Cerebellar nuclear complex (tissue), 1 donor: ENCODE measurements at regions not wholly inside any gene's neighbourhood (a gene's known extent, or its start where the extent isn't known, plus 50 kb on each side); places are given as distances from the start of the nearest gene placed in this dataset.

Experiments
- DNase-seq, 2 experiments: peaks; one replicate each; lab custom pipeline; 2025; lab: John Stamatoyannopoulos, UW

DNA sequence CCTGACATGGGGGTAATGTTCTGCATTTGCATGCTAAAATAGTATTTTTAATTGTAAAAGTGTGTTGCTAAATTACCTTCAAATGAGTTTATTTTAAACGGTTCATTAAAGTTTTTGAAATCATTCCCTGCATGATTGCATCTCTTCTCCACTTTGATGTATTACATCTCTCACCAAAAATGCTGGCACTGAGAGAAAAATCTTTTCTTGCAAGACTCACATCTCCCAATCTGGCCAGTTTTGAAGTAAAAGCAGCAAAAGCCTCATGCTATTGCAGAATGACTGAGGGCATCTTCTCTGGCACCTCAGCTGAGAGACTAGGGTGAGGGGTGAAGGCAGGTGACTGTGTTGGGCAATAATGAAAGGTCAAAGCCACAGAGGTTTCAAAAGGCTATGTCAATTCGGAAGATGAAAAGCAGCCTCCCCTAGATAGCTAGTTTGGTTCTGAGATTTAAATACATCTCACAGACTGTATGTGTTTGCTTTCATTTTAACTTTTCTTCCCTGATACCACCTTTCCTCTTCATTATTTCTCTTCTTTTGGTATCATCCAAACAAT lies 292.2 kb upstream of the RAG2 start:
- DNase-seq: no peak

DNA sequence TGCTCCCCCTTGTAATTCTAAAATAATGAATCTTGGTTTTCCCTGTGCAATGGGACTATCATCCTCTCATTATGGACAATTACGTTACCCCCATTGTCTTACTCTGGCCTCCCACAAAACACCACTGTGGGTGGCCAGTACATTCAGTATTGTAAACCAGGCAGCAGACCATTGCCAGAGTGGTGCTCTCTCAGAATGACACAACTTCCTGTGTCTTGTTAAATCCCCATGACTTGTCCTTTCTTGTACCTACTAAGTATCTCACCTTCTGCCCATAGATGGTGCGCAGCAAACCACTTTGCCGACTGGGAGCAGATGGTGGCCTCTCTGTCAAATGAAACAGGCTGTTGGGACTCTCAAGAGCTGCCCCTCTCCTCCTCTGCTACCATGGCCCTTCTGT lies 287.1 kb upstream of the RAG2 start:
- DNase-seq: no peak

DNA sequence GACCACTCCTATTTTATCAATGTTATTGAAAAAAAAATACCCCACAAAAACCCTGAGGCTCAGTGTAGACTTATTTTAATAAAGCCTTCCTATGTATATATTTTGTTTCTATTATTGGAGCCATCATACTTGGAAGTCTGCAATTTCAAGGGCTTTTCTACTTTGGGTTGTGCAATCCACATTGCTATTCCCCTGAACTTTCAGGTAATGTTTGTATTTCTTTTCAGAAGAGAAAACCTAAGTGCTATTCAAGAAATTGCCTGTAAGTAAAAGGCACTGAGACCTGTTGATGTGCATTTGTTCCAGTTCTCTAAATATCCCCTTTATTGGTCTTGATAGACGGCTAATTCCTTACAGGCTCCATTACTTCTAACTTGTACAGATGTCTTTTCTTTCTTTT lies 280.7 kb upstream of the RAG2 start:
- no peak for DNase-seq

DNA sequence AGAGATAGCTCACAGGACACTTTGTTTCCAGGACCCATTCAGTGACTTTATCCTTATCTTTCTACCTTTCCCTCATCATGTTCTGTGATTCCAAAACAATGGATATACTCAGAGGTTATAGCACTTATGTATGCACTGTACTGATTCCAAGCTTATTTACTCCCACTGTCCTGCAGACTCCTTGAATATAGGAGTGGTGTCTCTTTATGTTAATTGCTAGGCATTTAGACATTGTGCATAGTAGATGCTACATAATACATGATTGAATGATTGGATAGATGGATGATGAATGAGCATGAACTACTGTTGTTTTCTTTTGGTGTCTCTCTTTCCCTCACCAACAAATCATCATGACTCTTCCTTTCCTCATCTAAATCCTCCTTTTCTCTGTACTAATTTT lies 279.1 kb upstream of the RAG2 start:
- DNase-seq: no peak

DNA sequence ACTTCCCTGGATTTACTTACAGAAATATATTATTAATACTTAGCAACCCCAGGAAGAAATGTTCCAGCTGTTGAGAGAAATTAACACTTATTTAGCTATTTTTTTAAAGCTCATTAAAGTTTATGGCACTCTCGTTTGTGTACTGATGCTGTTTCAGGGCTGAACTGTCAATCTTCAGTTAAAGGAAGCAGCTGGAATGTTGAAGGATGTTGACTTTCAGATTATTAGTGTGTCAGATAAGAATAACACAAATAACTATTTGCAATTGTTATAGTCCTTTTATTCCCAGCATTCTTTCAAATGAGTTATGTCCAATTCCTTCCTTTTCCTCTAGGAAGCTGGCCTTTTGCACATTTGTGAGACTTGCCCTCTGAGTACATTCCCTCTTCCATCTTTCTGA lies 278.2 kb upstream of the RAG2 start:
- no peak for DNase-seq

DNA sequence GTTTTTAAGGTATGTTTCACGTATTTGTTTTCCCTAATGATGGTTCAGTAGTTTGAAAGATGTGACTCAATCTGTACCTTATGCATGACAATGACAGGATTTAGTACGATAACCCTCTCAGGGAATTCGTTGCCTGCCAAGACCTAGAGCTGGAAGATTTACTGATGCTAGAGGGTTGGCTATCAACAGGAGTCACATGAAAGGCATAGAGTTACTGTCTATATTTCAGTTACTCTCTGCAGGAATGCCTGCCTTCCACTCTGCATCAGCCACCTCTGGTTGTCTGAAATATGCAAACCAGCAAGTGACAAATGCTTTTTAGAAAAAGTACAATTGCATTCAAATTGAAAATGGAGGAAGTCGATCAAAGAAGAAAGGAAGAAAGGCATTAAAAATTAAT lies 276.3 kb upstream of the RAG2 start:
- DNase-seq: no peak

DNA sequence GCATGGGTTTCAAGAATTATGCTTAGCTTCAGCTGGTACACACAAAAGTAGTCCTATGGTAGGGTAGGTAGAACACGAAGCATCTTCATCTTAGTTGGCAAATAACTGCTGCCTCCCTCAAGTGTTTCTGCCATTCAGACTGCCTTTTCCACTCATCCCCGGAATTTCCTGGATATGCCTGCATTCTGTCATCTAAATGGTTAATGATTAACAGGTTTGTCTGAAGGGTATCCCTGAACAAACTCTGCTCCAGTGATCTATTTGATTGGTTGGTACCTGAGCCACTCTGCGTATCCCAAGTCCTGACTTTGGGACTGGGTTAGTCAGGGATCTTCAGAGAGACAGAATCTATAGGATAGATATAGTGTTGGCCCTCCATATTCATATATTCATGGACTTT lies 272.3 kb upstream of the RAG2 start:
- no peak for DNase-seq

DNA sequence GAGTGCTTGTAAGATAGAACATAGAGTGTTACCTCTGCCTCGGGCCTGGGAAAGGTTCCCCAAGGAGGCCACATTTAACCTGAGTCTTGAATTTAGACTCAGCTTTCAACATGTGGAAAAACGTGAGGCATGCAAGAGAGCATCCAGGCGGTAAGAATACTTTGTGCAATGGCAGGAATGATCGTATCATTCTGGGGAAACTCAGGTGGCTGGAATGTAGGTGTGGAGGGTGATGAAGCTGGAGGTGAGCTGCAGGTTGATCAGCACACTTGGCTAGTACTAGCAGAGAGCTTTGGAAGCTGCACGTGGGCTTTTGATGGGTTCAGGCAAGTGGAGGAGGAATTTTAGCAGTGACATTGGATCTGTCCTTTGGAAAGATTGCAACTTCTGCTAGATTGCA lies 270.3 kb upstream of the RAG2 start:
- no peak for DNase-seq

DNA sequence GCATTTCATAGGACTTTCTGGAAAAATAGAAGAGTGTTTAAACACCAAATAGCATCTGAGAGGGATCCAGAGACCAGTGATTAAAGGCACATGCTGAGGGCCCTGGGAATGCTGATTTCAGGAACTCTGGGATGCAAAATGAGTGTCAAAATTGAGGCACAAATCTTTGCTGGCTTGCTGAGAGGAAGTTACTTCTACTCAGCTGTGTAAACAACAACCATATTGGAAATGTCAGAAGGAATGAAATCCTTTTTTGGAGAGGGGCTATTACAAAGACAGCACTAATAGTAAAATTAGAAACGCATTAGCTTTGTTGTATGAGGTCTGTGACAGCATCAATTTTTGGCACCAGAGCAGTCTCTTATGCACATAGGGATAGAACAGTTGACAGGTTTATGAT lies 267.8 kb upstream of the RAG2 start:
- DNase-seq: no peak

DNA sequence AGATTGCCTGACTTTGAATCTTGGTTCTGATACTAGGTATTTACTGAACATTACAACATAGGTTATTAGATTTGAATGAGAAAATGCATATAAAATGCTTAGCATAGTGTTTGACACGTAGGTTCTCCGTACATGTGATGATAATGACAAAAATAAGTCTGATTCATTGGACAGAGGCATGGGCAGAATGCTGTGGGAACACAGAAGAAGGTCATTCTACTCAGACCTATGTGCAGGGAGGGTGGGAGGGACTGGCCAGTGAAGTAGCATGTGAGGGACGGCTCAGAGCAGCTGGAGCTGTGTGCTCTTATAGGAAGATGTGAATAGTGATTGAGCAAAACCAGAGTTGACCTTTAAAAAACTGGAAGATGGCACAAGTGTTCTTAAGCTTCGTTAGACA lies 256.8 kb upstream of the RAG2 start:
- DNase-seq: no peak

DNA sequence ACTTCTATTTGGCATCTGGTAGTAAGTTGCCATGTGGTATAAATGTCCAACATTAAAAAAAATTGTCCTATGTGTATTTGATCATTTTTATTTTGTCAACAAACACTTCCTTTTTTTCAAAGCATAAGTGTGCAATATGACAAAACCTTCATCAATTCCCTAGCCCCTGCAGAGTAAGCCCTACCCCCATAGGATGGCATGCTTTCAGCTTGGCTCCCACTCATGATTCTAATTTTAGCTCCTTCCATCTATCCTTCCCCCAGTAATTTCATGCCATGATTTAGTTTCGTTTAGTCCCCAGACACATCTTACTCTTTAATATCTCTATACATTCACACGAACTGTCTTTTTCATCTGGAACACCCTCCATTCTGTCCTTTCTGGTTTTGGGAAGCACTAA lies 250.6 kb upstream of the RAG2 start:
- no peak for DNase-seq

DNA sequence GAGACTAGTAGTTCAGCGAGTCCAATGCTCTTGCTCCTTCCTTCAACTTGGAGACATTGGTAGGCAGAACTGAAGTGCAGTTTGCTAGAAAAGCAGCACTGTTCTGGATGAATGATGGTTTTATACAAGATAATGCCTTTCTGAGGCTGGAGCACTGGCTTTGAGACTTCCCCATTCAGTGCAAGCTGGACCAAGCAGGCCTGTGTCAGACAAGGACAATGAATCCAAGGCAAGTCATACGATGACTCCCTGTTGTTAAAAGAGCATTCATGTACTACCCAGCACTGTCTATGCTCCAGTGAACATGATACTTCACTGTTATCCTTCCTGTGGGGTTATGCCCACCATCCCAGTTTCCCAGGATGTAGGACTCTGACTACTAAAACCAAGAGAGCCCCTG lies 242.3 kb upstream of the RAG2 start:
- no peak for DNase-seq

DNA sequence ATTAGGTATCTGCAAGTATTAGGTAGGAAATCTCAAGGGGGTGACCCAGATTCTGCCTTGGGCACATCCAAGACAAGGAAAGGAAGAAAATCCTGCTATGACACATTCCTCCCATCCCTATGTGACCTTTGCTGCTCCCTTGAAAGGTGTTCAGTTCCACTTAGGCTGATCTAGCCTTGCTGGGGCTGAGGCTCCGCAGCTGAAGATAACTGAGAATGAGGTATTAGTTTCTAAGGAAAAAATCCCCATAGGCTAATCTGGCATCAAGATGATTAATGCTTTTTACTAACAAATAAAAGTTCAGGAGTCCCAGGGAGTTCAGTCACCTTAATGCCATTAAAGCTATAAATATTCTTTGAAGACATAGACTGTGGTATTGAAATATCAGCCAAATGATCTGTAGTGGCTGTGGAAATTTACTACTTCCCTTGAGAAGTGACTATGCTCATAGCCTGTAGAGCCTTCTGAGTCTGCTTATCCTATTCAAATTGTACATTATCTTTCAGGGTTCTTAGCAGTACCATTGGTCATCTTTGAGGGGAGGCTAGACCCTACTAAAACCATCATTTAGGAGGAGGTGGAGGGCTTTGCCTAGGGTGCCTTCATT lies 239.9 kb upstream of the RAG2 start:
- no peak for DNase-seq

DNA sequence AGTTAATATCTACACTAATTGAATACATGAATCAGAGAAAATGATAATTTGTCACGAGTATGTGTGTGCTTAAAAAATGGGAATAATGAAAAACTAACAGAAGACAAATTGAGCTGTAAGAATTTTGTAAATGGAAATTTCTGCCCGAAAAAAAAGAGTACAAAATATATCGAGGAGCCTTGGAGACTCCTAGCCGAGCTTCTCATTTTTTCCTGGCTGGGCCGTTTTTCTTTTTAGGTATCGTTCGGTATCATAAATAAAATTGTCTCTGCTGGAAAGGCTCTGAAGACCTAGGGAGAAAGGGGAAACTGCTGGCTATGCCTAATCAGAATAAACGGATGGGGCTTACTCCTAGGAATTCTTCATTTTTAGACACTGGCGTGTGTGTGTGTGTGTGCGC lies 227.2 kb upstream of the RAG2 start:
- DNase-seq: no peak

DNA sequence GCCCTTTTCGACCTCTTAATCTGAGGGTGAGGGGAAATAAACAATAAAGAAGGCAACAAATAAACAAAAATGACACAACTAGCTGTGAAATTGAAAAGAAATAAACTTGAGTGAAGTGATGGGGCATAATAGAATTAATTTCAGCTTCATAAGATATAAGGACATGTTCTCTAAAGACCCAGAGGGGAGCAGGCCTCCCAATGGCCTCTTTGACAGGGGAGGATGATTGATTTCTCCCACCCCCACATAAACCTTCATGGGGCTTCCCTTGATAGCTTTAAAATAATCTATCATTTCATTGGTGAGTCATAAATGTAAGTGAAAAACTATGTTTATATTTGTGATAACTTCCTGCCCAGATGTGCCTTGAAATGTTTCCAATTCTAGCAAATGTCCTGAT lies 226.3 kb upstream of the RAG2 start:
- no peak for DNase-seq

DNA sequence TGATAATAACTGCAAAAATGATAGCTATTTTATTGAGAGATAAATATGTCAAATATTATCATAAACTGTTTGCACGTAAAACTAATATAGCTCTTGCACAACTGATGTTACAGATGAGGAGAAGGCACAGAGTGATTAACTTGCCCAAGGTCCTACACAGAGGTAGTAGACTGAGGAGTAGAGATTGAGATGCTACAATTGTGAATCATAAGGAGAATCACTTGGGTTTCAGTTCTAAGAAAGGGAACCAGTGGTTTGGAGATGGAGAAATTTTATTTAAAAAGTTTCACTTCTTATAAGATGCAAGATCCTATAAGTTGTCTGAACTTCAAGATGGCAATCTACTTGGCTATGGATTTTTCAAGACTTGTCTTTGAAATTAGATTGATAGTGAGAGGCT lies 224.8 kb upstream of the RAG2 start:
- no peak for DNase-seq

DNA sequence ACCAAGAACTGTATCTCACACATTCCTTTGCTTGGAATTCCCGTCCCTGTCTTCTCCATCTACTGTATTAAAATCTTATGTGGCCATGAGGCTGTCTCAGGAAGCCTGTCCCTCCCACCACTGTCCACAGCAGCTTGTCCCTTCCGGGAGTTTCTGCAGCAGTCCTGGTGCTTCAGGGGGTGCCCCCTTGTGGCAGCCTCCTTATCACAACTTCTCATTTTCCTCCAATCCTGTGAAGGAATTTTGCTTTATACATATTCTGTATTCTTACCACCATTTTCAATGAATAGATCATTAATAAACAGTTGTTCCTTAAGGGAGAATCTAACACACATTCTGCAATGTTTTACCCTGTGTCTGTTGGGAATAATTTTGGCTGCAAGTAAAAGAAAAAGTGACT lies 220.4 kb upstream of the RAG2 start:
- DNase-seq: no peak

DNA sequence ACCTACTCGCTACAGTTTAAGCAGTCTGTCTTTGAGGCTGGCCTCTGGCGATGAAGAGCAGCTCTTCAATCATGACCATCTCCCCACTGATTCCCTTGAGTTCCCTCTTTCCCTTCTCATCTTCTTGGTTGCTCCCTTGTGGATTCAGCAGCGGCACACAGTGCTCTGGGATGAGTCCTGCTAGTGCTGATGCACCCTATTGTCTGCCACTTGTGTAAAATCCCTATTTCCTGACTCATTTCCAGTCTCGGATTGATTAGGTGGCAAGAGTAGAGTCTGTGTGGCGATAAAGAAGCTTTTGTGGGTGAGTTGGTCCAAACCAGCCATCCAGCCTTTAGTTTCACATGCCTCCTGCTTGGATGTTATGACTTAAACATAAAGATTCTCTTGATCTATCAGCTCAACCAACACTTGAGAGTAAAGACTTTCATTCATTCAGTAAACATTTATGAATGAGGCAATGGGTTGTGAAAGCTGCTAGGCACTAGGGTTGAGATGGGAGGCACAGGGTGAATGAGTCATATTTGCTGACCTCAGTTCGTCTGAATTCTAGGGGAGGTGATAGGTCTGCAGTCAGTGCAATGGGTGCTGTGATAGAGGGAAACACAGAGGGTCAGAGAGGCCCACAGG lies 219.4 kb upstream of the RAG2 start:
- DNase-seq: no peak

DNA sequence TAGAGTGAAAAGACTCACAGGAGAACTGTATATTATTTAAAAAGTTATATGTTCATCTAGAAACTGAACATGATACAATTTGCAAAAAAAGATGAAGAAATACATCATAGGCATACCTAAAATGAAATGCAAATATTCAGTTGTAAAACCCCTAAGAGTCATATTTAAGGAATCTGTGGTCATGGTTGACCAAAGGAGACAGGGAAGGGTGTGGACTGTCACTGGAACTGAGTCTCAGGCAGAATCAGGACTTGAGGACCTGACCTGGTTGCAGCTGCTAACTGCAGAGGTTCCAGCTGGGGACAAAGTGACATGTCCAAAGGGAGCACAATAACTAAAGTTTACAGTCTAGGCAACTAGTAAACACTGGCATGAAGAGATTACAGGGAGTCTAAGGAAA lies 211.3 kb upstream of the RAG2 start:
- no peak for DNase-seq

DNA sequence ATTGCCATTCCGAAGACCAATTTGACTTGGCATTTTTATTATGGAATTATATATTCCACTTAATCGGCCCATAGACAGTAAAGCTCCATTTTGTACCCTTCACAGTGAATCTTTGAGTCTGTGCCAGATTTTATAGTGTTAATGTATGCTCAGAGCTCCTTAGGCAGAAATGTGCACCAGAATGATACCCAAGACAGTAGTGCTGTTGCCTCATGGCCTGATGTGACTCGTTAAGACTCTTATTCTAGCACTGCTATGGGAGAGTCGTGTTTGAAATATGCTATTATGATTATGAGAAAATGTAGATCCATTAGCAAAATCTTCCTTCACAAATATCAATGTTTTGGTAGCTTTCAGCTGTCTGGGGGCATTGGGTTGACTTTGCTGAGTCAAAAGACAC lies 209.8 kb upstream of the RAG2 start:
- DNase-seq: no peak

DNA sequence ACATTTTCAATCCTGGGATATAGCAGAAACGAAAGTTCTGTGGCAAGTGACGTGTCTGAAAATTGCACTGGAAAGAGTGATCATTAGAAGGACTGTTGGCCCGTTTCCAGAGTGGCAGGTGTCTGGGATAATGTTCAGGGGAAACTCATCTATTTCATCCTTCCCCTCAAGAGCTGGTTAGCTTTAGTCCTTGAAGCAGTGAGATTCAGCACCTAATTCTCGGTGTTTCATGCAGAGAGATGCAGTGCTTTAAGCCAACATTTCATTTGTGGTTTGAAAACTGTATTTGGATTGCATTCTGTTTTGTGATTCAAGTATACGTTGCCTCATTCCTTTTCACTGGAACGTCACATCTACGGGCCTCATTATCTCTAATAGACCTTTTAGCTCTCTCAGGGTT lies 205.0 kb upstream of the RAG2 start:
- no peak for DNase-seq

DNA sequence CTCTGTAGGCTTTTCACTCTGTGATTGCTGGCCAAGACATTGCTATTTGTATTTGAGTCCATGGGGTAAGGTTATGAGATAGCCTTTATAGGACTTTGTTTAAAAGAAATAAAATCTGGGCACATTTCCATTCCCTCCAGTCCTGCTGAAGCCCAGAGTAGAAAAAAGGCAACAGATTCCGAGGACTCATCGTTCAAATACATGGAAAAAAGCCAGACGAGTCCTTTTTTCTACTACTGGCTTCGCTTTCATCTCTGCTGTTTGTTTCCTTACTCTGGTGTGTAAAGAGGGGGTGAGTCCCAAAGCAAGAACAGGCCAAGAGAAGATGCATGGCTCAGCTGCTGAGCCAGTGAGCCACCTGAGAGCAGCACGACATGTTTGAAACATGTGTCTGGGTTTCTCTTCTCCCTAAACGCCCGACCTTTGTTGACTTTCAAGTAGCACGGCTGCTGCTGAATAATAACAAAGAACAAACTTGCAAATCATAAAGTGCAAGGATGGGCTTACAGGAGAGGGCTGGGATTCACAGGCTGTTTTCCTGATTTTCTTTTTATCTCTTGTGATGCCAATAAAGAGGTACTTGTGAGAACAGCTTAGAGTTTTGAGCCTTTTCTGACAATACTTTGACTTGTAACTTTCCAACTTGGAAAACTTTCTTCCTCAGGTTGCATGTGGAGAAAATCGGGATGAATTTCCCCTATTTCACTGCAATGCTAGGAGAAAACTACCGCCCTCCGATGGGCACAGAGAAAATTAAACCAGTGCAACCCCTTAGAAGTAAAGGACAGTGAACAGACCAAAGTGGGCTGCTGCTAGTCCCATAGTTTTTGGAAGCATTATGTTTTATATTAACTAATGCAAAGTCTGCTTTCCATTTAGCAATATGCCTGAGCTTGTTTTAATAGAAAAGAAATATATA lies 195.2 kb upstream of the RAG2 start:
- no peak for DNase-seq

DNA sequence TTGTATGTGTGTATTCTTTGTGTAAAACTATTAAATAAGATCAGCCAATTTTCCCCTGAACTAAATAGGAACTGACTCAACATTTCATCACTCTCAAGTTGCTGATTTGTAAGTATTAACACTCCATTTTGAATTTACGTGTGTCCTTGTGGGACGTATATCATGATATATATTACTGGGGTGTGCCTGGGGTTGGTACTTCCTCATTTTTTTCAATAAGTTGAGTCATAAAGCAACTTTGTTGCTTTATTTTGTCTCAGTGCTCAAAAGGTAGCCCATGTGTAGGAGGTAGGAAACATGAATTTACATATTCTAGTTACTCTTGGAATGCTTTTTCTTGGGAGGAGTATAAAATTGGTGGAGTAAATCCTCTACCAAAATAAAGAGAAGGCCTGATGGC lies 193.9 kb upstream of the RAG2 start:
- no peak for DNase-seq
